HG03175 (cell line): ENCODE measurements at regions not wholly inside any gene's neighbourhood (a gene's known extent, or its start where the extent isn't known, plus 50 kb on each side); places are given as distances from the start of the nearest gene placed in this dataset.
"Not testable (repeated sequence)": the region's sequence is repeated elsewhere in the genome, so short reads cannot be mapped to it uniquely, and the experiment has no call there.

Experiments
- ATAC-seq: cut with Tn5 transposase; IDR thresholded peaks from one replicate; pipeline ENCODE4 v1.9.1; 2021; ENCODE audit warnings: mild to moderate bottlenecking, moderate library complexity; ENCODE audit not compliant: unreplicated experiment

DNA sequence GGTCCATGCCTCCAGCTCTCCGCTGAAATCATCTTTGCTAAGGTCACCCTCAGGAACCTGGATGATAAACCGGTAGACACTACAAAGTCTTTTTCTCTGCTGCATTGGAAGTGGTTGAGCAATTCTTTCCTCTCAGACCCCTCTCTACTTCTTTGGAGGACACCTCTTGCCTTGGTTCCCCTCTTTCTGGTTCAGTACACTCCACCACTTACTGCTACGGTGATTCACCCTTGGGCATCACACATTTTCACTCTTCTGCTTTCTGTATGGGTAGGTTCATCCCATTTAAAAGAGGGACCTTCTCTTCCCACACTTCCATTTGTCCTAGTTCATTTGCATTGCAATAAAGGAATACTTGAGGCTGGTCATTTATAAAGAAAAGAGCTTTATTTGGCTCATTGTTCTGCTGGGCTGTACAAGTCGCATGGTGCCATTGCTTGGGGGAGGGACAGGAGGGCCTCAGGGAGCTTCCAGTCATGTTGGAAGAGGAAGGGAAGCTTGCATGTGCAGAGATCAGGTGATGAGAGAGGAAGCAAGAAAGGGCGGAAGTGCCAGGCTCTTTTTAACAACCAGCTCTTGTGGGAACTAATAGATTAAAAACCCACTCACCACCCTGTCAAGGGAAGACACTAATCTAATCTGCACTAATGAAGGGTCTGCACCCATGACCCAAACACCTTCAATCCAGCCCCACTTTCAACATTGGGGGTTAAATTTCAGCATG is 149.7 kb upstream of the TMEM170B start:
- no peak for ATAC-seq

DNA sequence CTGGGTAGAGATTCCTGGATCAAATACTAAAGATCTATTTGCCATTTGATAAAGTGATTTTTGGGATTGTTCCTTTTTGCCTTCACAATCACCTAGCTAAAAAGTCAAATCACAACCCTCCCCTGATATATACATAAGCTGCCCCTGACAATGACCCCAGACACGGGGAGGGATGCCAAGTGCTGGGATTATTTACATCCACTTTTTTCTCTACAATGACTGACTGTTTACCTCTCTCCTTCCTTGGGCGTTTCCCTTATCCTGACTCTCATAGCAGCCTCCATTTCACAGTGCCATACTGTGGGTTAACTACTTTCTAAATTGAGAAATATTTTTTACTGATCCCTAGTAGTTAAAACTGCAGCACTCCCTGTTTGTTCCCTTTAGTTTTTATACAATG is 150.8 kb upstream of the TMEM170B start:
- no peak for ATAC-seq

DNA sequence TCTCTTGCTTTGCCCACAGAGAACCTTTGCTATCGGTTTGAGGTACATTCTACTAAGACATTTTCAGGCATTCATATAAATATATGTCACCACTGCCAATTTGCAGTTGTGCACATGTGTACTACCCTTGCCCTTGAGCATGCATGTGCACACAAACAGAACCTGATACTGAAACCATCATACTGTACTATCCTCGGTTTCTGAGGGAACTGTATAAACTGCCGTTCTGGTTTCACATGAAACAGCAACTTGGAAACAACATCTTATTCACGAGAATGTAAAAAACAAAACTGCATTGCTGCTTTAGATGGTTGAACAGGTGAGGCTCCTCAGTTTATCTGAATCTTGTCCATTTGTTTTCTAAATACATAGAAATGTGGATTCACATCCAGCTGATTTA is 151.2 kb upstream of the TMEM170B start:
- ATAC-seq = peak; percentile 64

DNA sequence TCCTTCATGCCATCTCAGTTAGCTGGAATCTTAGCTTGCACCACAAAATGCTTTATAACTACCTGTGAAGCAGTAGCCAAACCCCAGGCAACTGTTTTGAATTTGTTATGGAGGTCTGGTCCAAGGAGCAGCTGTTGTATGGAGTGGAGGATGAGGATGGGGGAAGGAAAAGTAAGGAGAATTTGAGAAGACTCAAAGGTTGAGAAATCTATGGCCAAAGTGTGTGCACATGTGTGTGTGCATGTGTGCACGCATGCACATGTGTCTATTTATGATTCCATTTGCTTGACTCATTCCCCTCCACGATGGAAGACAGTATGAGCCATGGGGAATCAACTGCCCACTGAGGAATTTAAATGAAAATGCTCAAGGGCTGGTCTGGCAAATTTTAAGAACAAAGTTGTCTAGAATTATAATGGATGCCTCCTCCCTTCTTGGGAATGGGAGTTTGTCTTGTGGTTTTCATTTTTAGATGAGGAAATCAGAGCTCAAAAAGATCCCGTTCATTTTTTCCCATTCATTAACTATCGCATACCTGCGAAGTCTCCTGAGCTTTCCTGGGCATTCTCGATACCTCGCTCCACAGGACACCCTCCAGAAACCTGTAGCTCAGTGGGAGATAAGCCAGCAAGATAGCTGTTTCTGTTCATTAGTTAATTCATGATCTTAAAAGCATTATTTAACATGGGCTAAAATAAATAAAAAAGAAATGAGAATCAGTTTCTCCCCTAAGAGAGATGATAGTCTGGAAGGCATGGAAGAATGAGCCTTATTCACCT is 152.3 kb upstream of the NEDD9 start:
- no peak for ATAC-seq

DNA sequence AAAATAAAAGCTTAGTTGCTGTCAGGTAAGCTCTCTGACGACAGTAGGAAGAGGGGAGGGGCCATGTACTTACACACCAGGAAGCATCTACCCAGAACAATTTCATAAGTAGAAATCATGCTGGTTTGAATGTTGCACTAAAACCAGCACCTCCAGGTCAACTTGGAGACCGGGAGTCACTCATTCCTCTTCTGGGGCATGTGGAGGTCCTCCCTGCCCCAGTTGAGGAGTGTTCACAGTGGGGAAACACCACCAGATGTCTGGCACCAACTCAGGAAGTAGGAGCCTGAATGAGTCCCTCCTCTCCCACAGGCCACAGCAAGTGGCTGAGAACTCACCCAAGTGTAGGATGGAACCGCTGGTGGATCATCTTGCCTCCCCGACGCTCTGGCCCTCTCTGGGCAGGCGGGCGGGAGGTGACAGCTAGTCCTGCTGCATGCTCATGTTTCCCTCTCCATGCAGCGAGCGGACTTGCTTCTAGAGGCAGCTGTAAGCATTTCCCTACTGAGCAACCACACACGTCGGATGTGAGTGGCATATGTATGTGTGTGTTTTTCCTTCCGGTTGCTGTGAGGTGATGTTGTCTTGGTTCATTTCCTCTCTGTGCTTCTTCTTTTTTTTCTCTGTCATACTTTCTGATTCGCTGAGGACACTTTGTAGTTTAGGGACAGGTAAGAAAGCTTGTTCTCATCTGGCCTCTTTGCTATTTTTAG is 149.5 kb upstream of the NEDD9 start:
- ATAC-seq = peak; percentile 88

DNA sequence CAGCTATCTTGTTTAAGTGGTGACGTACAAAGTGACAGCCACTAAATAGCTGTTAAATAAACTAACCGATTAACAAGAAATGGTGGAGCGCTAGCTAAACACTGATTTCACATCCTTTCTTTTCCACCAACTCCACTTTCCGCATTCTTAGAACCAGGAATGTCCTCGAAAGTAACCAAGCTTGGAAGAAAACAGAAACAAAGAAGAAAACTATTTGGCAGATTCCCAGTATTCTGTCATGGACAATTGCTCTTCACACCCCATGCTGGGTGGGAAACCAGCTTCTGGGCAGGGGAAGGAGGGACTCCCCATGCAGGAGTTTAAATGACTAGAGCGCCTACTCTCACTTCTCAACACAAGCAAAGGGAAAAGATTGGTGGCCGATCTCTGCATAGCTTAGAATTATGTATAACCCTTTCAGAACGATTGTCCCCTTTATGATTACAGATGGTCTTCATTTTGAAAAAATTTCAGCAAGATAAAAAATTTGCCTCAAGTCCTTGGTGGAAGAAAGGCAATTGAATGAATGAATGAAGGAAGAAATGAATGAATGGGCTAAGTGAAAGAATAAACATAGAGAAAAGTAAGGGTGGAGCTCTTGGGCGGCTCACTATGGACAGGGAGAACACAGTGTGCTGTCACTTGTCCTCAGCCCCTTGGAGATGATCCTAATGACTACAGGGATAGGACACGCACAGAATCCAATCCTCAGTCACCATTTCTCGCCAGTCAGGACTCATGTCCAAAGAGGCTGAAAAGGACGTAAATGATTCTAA is 148.7 kb upstream of the NEDD9 start:
- peak; percentile 3 for ATAC-seq

DNA sequence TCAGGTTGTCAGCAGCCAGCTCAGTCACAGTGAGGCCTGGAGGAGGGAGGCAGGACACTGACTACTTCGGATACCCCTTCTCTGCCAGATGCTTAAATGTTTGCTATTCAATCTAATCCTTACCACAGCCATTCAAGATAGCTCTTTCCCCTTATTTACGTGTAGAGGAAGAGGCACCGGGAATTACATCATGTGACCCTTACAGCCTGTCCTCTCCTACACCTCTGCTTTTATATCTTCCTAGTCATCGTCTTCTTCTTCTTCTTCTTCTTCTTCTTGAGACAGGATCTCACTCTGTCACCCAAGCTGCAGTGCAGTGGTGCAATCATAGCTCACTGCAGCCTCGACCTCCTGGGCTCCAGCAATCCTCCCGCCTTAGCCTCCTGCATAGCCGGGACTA is 148.1 kb upstream of the NEDD9 start:
- ATAC-seq = no peak

DNA sequence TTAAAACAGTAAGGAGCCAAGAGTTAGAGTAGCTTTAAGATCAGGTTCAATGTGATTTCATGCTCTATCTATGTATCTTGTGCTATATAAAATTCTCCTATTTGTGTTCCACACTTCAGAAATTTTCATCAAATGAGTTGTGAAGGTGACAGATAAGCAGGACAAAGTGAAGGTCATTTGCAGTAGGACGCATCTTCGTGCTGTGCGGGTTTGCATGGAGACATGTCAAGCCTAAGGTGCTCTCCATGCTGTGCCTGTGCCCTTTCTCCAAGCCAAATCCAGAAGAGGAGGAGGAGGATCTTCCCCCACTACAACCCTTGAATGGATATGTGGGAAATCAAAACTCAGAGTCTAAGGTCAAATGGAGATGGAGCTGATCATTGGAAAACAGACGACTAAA is 147.3 kb upstream of the NEDD9 start:
- no peak for ATAC-seq

DNA sequence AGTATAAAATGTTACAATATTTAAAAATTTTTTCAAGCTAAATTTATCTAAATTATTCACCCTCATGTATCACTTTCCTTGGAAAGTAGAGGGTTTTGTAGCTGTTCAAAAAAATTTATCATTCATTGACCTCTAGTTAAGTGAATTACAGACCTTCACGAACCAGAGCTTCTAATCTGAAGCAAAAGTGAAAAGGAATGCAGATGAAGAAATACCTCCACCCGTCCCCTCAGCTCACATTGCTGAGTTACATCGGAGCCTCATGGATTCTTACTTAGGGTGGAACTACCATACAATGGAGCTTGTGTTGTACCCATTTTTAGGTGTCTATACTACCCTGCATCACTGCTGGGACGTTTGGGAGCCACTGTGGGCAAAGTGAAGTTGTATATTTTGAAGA is 146.2 kb upstream of the NEDD9 start:
- ATAC-seq = no peak

DNA sequence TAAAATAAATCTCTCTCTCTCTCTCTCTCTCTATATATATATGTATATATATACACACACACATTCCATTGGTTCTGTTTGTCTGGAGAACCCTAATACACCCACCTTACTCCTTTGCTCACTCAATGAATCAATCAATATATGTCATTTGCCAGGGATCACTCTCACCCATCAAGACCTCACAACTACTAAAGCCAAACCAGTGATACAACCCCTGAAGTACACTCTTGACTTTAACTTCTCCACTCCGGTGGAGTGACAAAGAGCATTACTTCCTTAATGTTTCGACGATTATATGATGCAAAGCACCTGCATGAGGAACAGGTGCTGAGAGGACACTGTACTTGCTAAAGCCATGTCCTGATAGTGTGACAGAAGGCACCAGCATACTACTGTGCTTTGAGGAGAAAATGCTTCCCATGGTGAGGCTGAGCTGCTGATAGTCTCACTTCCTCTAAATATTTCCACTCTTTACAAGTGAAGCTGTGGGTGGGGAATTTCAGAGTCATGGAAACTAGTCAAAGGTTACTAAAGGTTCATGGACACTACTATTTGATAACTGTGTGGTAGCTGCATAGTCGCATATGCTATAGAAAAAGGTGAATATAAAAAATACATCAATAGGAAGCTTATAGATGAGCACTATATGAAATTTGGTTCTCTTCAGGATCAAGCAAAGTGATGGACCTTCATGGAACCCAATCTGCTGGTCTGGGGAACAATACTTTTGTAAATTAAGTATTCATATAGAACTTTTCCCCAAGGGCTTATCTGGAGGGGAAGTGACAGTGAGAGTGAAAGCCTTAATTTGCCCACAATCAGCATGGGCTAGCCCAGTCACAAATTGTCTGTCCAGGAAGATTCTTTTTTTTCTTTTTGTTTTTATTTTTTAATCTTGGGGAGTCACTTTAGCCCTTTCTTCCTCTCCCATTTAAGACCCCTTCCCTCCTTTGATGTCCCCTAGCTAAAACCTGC is 141.9 kb upstream of the NEDD9 start:
- peak; percentile 94 for ATAC-seq

DNA sequence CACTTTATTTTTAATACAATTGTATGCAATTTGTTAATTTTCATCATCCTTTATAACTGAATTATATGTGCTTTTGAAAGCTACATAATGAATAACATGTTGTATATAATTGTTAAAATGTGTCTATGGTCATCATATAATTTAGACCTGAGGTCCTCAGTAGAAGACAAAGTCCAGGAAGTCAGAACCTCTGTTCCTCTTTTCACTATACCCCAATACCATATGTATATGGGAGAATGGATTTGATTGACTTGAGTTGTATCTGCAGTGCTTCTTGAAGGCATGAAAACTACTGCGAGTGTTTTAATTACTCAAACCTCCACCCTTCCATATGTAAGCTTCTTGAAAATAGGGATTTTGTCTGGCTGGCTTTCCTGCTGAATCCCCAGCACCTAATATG is 140.7 kb upstream of the NEDD9 start:
- ATAC-seq = no peak

DNA sequence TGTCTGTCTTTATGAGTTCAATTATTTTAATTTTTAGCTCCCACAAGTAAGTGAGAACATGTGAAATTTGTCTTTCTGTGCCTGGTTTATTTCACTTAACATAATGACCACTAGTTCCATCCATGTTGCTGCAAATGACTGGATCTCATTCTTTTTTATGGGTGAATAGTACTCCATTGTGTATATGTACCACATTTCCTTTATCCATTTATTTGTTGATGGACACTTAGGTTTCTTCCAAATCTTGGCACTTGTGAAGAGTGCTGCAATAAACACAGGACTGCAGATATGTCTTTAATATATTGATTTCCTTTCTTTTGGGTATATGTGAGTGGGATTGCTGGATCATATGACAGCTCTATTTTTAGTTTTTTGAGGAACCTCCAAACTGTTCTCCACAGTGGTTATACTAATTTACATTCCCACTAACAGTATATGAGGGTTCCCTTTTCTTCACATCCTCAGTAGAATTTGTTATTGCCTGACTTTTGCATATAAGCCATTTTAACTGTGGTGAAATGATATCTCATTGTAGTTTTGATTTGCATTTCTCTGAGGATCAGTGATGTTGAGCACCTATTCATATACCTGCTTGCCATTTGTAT is 139.8 kb upstream of the NEDD9 start:
- ATAC-seq = not testable (repeated sequence)

DNA sequence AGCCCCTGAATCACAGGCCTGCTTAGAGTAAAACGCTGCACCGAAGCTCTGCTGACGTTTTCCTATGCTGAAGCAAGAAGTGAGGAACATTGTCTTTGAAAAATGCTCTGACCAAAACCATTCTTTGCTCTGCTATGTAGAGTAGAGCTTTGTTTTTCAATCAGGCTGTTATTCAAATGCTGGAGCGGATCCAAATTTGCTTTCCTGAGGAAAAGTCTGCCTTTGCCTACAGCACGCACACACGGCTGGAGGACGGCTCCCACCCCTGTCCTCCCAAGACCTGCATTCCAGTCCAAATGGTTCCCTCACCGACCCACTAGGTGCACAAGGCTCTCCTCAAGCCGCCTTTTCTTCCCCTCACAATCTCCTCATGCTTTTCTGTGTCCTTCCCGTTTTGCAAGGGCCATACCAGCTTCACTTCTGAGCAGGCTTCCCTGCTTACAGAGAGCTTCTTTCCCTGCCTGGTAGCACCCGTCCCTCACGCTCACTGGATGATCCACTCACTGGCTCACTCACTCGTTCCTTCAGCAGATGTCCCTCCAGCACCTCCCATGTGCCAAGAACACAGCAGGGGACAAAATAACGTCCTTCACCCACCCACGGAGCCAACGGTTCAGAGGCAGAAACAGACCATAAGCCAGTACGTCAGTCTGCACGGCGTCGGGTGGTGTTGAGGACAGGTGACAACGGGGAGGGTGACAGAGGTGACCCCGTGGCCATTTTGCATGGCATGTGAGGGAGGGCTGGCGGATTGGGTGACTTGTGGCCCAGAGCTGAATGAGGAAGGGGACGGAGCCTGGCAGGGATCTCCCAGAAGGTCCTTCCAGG is 137.9 kb upstream of the NEDD9 start:
- no peak for ATAC-seq

DNA sequence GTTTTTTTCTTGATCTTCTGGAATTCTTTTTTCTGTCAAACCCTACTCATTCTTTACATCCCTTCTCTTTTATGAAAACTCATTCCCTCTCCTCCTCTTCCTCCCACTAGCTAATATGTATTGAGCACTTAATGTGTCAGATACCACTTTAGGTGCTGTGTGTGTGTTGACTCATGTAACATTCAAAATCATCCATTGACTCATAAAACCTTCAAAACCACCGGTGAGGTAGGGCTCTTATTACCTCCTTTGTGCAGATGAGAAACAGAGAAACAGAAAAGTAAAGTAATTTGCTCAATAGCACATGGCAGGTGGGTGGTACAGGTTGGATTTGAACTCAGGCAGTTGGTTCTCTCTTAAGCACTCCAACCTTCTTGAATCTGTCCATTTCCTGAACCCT is 136.3 kb upstream of the NEDD9 start:
- ATAC-seq = no peak

DNA sequence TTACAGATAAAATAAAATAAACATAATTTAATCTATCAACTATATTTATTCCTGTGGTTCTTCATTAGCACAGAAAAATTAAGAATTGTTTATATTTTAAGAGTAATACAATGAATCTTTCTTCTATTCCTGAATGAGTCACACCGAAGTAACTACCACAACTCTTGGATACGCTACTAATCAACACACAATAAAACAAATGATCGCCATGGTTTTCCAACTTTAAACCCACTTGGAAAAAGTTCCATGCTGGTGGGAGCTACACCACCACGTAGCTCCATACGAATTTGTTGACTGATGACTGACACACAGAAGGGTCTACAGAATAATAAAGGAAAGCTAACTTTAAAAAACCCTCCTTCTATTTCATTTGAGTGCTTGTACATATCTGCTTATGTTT is 135.8 kb upstream of the NEDD9 start:
- ATAC-seq = no peak

DNA sequence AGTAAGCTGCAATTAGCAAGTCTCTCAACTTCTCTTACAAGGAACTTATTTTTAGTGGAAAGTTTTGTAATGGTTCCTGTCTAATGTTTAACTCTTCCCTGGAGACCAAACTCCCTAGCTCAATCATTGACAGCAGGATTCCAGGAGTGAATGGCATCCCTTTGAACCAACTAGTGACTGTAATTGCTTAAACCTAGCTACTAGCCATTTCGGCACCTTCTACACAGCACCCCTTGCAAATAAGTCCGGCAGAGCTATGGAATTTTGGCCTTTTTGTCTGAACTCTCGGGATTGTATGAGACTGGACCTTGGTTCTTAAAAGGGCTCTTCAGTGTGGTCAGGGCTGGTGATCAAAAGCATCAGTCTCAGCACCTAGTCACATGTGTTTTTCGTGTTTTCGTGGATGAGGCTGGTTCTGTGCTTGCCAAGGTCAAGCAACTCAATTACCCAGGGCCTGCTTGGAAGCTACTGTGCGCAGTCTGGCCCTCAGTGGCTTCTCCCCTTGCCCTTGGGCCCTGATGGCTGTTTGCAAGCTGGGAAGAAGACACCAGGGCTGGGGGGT is 135.3 kb upstream of the NEDD9 start:
- no peak for ATAC-seq

DNA sequence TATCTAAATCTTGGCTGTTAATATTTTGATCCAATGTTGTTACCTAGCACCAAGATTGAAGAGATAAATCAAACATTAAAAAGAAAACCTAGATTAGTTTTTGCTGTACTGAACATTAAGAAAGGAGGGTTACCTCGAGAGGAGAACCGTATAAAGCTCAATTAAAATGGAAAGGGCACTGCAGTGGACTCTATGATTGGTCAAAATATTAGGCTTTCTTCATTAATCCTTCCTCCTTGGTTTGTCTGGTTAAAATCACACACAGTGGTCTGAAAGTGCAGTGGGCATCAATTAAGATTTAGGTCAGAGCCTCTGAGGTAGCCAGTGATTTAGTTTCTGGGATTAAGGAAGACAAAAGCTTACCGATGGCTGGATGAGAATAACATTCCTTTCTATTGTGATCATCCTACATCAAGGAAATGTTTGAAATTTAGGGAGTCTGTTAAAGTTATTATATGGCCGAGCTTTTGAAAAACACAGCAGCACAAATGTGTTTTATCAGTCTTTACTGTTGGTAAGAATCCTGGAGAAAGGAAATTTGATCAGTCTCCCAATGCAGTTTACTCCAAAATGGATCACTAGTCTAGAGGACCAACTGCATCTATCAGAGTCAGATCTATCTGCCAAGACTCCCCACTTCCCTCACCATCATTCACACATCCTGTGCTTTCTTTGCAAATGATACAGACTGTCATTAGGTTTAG is 134.6 kb upstream of the NEDD9 start:
- ATAC-seq = no peak
